Heart left ventricle (tissue), 16 donors: ENCODE measurements at regions not wholly inside any gene's neighbourhood (a gene's known extent, or its start where the extent isn't known, plus 50 kb on each side); places are given as distances from the start of the nearest gene placed in this dataset.

ENCODE experiments used
- ATAC-seq, 4 donors: fragments of 200-7000 bp; cut with Tn5 transposase; one replicate each; pipeline ENCODE4 v1.9.1; 2020 to 2022; ENCODE audit warnings: moderate library complexity in 4 of 4, mild to moderate bottlenecking in 3 of 4, moderate number of reproducible peaks in 1 of 4
- DNase-seq, 5 donors: peaks; one replicate each; pipeline ENCODE4 v3.0.0-alpha.2; 2020
- H3K27ac ChIP-seq, 12 donors: fragments of 200-600 bp; sonication (generic) in 4 of 12; one replicate each; pipeline versions ENCODE4 v1.5.0 to v1.8.0; 2016 to 2022; ENCODE audit warnings: mild to moderate bottlenecking in 2 of 12
- H3K27me3 ChIP-seq, 9 donors: fragments of 200-600 bp; sonication (generic) in 2 of 9; one replicate each; pipeline versions ENCODE4 v1.5.1 to v1.8.0; 2016 to 2022; ENCODE audit warnings: mild to moderate bottlenecking in 3 of 9
- H3K36me3 ChIP-seq, 9 donors: fragments of 200-600 bp; sonication (generic) in 2 of 9; one replicate each; pipeline versions ENCODE4 v1.5.0 to v1.8.0; 2018 to 2022; ENCODE audit warnings: mild to moderate bottlenecking in 2 of 9
- H3K4me1 ChIP-seq, 12 donors: fragments of 200-600 bp; sonication (generic) in 4 of 12; one replicate each; pipeline versions ENCODE4 v1.5.0 to v1.8.0; 2016 to 2022; ENCODE audit warnings: mild to moderate bottlenecking in 3 of 12
- H3K4me3 ChIP-seq, 12 donors: fragments of 200-600 bp; sonication (generic) in 4 of 12; one replicate each; pipeline versions ENCODE4 v1.5.0 to v1.8.0; 2017 to 2022; ENCODE audit warnings: mild to moderate bottlenecking in 9 of 12, moderate library complexity in 4 of 12
- H3K9me3 ChIP-seq, 12 donors: fragments of 200-600 bp; sonication (generic) in 4 of 12; one replicate each; pipeline versions ENCODE4 v1.5.0 to v1.8.0; 2016 to 2022; ENCODE audit warnings: mild to moderate bottlenecking in 1 of 12
- POLR2A ChIP-seq, 2 donors: fragments of 450-650 bp; IDR thresholded peaks; one replicate each; pipeline ENCODE4 v1.6.1; 2017; ENCODE audit warnings: antibody characterized with exemption in 2 of 2, mild to moderate bottlenecking in 2 of 2, moderate library complexity in 2 of 2
- WGBS, 4 donors: extraction: QIAGEN DNeasy Blood & Tissue Kit in 2 of 4; methylation state at CpG; one replicate each; pipeline versions ENCODE4 v1.1.5 to v1.1.7; 2013 to 2018; 5-methylcytosine and 5-hydroxymethylcytosine counted together
- intact Hi-C, 10 donors: fragments of 100-400 bp; cut with DNase I; formaldehyde crosslinking; loops; one replicate each; pipeline versions ENCODE4 v1.11.1 to v1.14.2; 2022
- TF ChIP-seq, protein P1 (sequence below), 12 donors: fragments of 200-600 bp; sonication (generic) in 4 of 12; IDR thresholded peaks; one replicate each; pipeline versions ENCODE4 v1.5.0 to v1.8.0; 2018 to 2022; ENCODE audit warnings: antibody characterized with exemption in 12 of 12, mild to moderate bottlenecking in 5 of 12
- donor health status: ischemic (EF 13 %, LVEDD 7.1; RV severe dilation, severe dysfunction).
- donor health status: healthy with polysubstance abuse.
- donor health status: DM: no; HTN: yes; CAD: no.
- donor health status: DM: no; HTN: no; CAD: no.
- donor health status: ischemic (EF 25% LVEDD 6.9; RV normal size, moderate dysfunction).
- donor health status: ischemic (EF 25% LVEDD 5.7; RV mildly dilated, moderate dysfunction).
- donor health status: healthy.
- donor health status: DM: yes; HTN: yes; CAD: no.
- donor health status: ischemic (EF 35%, LVEDD 5.7; RV mildly dilated, moderate dysfunction).
- donor health status: nonischemic (EF 11% LVEDD 7.7; RV severe dilation, severe dysfunction).
- donor health status: DM: yes; HTN: yes; CAD: no.
- donor health status: PGD.
- donor health status: ischemic (EF 29% LVEDD 5.4; RV normal size, mild dysfunction).
- donor health status: nonischemic (EF 23%, LVEDD 6.1; RV moderate dilation, normal function).

DNA sequence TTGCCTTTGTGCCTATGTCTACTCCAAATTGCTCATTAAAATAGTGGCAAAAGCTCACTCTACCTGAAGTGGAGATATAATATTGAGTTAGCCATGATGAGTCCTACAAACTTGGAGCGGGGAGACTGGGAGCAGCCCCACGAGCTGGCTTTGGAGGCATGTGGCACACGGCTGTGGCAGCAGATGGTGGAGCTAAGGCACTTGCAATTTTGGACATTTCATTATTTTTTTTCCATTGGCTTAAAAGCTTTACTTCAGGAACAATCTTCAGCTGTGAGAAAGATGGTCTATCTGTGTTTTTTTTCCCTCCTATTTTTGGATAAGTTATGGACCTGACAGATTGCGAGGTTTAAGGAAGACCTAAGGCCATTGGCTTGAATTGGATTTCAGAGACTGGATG lies 578.3 kb downstream of the CMPK2 start:
- no peaks in the 10 kb centered on the region for H3K9me3 ChIP-seq
- intact Hi-C loops: no loop called here
- TF ChIP-seq, protein P1, sequence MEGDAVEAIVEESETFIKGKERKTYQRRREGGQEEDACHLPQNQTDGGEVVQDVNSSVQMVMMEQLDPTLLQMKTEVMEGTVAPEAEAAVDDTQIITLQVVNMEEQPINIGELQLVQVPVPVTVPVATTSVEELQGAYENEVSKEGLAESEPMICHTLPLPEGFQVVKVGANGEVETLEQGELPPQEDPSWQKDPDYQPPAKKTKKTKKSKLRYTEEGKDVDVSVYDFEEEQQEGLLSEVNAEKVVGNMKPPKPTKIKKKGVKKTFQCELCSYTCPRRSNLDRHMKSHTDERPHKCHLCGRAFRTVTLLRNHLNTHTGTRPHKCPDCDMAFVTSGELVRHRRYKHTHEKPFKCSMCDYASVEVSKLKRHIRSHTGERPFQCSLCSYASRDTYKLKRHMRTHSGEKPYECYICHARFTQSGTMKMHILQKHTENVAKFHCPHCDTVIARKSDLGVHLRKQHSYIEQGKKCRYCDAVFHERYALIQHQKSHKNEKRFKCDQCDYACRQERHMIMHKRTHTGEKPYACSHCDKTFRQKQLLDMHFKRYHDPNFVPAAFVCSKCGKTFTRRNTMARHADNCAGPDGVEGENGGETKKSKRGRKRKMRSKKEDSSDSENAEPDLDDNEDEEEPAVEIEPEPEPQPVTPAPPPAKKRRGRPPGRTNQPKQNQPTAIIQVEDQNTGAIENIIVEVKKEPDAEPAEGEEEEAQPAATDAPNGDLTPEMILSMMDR (IDR thresholded peaks at IDR 0.05): no peak
- no peak for TF ChIP-seq POLR2A (IDR thresholded peaks at IDR 0.05)
- no peak overlapping the region for H3K4me3 ChIP-seq
- no peaks in the 10 kb centered on the region for H3K36me3 ChIP-seq
- H3K27ac ChIP-seq: no peak overlapping the region
- H3K27me3 ChIP-seq: no peaks in the 10 kb centered on the region
- no peak for DNase-seq
- H3K4me1 ChIP-seq: no peaks in the 10 kb centered on the region
- ATAC-seq: no peak
- 89 to 93% (median 92%) methylated on average over 4 of the region's 4 CpGs for WGBS, 4 donors

DNA sequence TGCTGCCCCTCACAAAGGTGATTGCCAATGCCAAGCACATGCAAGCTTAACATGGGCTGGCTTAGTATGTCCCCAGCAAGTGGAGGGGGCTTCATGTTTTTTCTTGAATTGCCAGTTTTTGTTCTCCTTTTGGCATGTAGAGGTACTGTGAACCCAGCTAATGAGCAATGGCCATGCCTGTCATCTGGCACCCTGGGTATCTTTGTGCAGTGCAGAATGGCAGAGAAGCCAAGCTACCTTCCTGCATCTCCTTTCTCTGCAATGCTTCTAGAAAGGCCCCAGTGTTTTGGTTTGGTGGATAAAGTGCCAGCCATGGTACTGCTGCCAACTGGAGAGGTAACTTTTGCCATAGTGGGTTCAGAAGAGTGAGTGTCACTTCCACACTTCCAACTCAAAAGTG lies 576.9 kb downstream of the CMPK2 start:
- no peak for ATAC-seq
- Histone ChIP-seq H3K27ac (no peak overlapping the region), H3K27me3 (no peaks in the 10 kb centered on the region), H3K4me3 (no peak overlapping the region), H3K4me1 (no peaks in the 10 kb centered on the region), H3K9me3 (no peaks in the 10 kb centered on the region), H3K36me3 (no peaks in the 10 kb centered on the region)
- TF ChIP-seq POLR2A (IDR thresholded peaks at IDR 0.05): no peak
- TF ChIP-seq, protein P1 (IDR thresholded peaks at IDR 0.05): no peak
- intact Hi-C loops: no loop called here
- no peak for DNase-seq

DNA sequence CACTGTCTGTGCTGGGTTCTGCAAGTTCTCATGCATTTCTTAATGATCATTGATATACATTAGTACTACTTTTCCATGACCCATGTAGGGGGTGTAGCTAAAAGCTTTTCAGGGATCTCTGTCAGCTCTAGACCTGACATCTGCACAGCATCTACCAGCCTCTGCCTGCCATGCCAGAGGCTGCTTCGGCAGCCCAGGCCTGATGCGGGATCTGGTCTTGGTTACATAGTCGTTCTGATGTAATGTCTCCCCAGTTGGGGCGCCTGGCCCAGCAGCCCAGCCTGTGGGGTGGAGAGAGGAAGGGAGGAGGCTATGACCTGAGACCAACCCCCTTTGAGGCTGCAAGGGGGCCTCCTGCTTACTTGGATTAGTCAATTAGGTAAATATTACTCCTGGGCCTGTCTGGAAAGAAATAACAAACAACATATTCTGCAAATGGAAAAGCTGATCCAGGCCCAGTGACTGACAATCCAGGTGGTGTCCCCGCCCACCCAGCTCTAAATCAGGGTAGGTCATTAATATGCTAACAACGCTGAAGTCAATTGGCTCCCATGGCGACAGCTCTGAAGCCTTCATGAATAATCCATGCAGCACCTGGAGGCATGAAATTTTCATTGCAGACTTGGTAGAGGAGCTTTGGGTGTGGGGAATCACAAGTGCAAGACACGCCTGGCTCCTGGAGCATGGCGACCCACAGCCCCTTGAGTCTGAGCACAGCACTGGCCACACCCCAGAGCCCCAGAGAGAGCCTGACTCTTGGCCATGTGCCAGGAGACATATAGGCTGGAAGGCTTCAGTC lies 575.3 kb downstream of the CMPK2 start:
- Histone ChIP-seq H3K4me1 (no peaks in the 10 kb centered on the region), H3K27me3 (no peaks in the 10 kb centered on the region), H3K4me3 (no peak overlapping the region), H3K36me3 (no peaks in the 10 kb centered on the region), H3K27ac (no peak overlapping the region), H3K9me3 (no peaks in the 10 kb centered on the region)
- 79 to 93% (median 88%) methylated on average over 7 to 9 of the region's 9 CpGs for WGBS, 4 donors
- intact Hi-C loops: no loop called here
- DNase-seq (no peak), ATAC-seq (no peak)
- no peak for TF ChIP-seq POLR2A (IDR thresholded peaks at IDR 0.05)
- TF ChIP-seq, protein P1 (IDR thresholded peaks at IDR 0.05): no peak

- Histone ChIP-seq H3K27me3 (no peaks in the 10 kb centered on the region), H3K9me3 (no peaks in the 10 kb centered on the region), H3K4me1 (no peaks in the 10 kb centered on the region), H3K4me3 (no peak overlapping the region), H3K27ac (no peak overlapping the region), H3K36me3 (no peaks in the 10 kb centered on the region)
- no peak for TF ChIP-seq POLR2A (IDR thresholded peaks at IDR 0.05)
- TF ChIP-seq, protein P1 (IDR thresholded peaks at IDR 0.05): no peak
- intact Hi-C loops: no loop called here
- DNase-seq (no peak), ATAC-seq (no peak)
- WGBS, 4 donors: 76 to 85% (median 81%) methylated on average over 2 of the region's 2 CpGs
Observed at GRCh38 chr2:6294791-6295190, 570.9 kb downstream of the CMPK2 start.
